Right lung (tissue), 2 donors: ENCODE measurements at regions not wholly inside any gene's neighbourhood (a gene's known extent, or its start where the extent isn't known, plus 50 kb on each side); places are given as distances from the start of the nearest gene placed in this dataset.

Source experiments
- DNase-seq, 2 donors: peaks; one replicate each; pipeline ENCODE4 v3.0.0-alpha.2; 2013

GRCh38 chr2:172361840-172362239 is 65.5 kb upstream of the ITGA6 start:
- DNase-seq: no peak

- DNase-seq: no peak
These were observed 63.1 kb upstream of the ITGA6 start for GRCh38 chr2:172364261-172364660.

GRCh38 chr2:172366596-172367150 is 60.7 kb upstream of the ITGA6 start:
- DNase-seq: no peak

- no peak for DNase-seq
These were observed 56.4 kb upstream of the ITGA6 start for GRCh38 chr2:172370821-172371455.

- DNase-seq: no peak
These were observed 55.0 kb upstream of the ITGA6 start for GRCh38 chr2:172372436-172372835.

GRCh38 chr2:172373076-172373475 is 54.3 kb upstream of the ITGA6 start:
- DNase-seq: no peak

- DNase-seq: no peak
These were observed 53.6 kb upstream of the ITGA6 start for GRCh38 chr2:172373766-172374165.

GRCh38 chr2:172374318-172375240 is 52.8 kb upstream of the ITGA6 start:
- no peak for DNase-seq

GRCh38 chr2:172375251-172375650 is 52.1 kb upstream of the ITGA6 start:
- DNase-seq: no peak

GRCh38 chr2:172376016-172376415 is 51.4 kb upstream of the ITGA6 start:
- DNase-seq: no peak

GRCh38 chr2:172376505-172377125 is 50.8 kb upstream of the ITGA6 start:
- DNase-seq: no peak

- DNase-seq: no peak
These were observed 50.0 kb upstream of the ITGA6 start for GRCh38 chr2:172377408-172377807.
